ENCODE measurements at regions not wholly inside any gene's neighbourhood (a gene's known extent, or its start where the extent isn't known, plus 50 kb on each side); places are given as distances from the start of the nearest gene placed in this dataset.

DNA sequence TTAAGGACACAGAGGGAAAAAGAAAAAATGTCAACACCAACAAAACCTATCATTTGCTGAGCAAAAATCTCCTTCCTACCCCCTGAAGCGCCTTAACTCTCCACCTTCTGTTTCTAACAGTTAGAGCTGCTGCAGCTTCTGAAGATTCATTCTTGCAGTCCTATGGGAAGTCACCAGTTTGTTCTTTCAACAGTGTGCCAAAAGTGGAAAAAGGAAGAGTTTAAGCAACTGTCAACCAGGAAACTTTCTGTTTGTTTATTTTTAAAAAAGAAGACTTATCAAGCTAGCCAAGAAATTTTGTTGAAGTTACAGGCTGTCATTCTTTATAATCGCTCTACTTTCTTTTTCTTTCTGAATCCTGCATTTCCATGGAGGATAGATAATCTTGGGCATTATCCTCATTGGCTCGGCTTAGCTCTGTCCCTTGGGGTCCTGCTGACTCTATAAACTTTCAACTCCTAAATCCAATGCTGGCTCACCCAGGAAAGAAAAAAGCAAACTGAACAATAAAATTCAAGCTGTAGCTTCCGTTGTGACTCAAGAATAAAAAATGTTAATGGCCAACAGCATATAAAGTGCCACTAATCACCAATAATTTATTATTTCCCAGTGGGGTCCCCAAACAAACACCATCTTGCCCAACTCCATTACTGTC lies 172.8 kb upstream of the CITED2 start:
- DNase-seq, result no peak

DNA sequence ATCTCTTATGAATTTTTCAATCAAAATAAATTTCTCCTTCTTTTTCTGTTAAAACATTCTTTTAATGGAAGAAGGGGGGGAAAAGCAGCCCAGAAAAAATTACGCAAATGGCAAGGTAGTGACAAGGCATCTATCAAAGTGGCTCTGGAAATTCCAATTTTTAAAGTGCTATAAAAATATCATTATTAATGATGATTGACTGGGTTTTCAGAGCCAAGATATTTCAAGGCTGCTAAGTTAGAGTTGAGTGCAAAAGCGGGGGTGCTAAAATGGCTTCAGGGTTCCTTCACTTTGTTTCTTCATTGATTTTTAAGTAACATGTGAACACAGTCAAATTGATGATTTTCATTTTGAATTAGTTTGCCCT lies 171.6 kb upstream of the CITED2 start:
- no peak for DNase-seq

DNA sequence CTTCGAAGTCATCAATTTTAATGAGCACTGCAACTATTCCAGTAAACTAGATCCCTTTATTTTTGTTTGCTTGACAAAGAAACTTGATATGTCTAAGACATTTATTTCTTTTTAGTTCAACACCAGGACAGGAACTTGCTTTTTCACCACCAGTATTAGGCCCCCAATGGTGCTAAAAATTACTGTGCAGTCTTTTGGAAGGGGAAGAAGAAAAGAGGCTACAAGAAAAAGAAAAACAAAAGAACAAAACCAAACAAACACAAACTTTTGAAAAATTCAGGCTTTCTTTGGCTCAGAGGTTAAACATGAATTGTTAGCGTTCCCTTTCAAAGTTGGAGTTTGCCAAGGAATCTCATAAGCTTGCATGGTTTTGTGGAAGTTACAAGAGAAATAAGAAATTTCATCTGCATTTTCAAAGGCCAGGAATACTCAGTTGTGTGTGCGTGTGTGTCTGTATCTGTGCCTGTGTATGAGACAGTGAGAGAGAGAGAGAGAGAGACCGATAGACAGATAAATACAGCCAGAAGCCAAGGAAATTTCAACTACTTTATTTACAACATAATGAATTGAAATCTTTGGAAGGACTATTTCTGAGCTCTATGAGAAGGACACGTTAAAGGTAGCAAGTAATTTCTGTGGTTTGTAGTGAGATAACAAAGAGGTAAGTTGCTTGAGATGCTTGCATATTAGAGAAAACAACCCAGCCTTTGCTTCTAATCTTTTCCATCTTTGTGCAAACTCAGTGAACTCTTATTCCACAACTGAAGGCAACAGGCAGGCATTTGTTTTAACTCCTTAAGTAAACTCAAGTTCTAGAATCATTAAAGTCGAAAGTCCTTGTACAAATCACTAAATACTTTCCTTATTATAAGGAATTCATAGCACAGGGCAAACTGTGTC lies 171.0 kb upstream of the CITED2 start:
- no peak for DNase-seq

DNA sequence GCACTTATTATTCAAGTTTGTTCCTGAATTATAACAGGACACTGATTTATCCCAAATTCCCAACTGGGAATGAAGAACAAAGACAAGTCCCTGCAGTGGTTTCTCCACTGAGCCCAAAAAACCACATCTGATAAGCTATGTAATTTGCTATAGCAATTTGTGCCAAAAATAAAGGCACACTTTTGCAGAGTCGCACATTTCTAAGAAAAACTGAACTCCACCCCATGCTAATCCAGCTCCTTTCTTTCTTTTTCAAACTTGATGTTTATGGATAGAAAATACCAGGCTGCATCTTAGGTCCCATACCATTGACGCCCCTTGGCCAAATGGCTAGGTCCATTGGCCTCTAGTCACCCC lies 170.2 kb upstream of the CITED2 start:
- DNase-seq, result no peak

DNA sequence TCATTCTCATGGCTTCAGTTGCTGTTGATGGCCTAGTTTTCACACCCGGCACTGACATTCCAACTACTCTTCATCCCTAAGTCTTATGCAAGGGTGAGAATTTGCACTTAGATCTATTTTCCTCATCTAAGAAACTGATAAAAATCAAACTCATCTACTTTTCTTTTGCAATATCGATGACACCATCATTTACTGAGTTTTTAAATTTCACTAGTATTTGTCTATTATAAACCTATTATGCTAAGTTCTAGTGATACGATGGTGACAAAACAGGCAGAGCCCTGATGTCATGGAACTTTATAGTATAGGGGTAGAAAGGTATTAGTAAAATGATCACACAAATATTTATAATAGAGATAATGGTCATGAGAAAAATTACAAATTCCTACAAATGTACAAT lies 167.9 kb upstream of the CITED2 start:
- DNase-seq, result no peak

DNA sequence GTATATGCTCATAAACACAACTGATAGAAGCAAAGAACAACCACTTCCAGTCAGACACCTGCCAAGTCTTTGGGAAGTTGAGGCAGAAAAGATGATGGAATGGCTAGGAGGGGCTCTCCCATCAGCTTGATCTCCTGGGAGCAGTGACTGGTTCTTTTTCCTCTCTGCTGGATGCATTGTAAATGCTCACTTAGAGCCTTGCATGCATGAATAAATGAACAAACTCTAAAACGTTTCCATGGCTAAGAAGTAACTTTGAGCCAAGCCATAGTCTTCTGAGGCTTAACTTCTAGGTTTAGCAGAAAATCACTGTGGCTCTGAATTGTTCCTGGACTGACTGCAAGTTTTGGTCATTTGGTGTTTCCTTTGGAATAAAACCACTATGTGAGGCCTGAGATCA lies 166.4 kb upstream of the CITED2 start:
- no peak for DNase-seq

DNA sequence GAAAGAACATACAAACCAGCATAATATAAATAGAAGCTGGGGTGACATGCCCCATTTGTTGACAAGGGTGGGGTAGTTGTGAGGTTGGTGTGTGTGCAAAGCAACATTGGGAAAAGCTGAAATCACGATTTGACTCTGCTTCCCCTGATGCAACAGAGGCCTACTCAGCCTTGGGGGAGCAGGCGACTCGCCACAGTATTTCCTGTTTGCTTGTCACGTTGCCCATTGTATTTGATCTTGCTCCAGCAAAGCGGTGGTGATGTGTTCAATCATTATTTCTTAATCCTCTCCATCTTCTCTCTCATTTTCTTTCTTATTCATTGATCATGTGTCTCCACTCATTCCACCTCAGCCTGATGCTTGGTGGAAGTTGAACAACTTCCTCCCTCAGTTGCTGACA lies 165.8 kb upstream of the CITED2 start:
- DNase-seq, result no peak

DNA sequence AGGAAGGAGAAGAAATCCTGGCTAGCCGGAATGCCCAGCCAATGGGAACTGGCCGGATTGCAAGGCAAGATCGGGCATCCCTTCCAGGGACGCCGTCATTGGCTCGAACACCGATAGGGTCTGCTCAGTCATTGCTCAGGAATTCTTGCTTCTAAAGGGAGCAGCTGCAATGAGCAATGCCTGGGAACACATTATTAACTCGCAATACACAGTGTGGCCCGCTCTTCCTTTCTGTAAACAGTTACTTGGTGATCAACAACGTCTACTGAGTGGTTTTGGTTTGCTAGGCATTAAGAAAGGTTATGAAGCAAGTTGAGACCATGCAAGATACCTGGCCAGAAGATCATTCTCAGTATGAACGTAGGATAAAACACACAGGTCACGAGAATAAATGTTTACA lies 165.4 kb upstream of the CITED2 start:
- no peak for DNase-seq

DNA sequence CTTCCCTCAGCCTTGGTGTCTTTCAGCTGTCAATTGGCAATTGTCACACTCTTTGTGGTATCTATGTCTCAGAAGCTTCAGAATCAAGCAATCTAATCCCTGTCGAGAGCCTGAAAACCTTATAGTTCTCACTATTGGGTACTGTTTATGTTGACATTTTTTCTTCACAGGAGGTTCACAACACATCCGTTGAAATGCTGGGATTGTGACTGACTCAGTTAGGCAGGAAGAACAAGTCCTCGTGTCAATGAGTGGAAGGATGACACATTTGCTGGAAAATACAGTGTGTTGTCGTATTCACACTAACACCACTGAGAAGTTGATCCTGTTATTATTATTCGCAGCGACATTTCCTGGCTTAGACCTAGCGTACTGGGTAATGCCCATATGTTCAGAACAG lies 163.9 kb upstream of the CITED2 start:
- no peak for DNase-seq

DNA sequence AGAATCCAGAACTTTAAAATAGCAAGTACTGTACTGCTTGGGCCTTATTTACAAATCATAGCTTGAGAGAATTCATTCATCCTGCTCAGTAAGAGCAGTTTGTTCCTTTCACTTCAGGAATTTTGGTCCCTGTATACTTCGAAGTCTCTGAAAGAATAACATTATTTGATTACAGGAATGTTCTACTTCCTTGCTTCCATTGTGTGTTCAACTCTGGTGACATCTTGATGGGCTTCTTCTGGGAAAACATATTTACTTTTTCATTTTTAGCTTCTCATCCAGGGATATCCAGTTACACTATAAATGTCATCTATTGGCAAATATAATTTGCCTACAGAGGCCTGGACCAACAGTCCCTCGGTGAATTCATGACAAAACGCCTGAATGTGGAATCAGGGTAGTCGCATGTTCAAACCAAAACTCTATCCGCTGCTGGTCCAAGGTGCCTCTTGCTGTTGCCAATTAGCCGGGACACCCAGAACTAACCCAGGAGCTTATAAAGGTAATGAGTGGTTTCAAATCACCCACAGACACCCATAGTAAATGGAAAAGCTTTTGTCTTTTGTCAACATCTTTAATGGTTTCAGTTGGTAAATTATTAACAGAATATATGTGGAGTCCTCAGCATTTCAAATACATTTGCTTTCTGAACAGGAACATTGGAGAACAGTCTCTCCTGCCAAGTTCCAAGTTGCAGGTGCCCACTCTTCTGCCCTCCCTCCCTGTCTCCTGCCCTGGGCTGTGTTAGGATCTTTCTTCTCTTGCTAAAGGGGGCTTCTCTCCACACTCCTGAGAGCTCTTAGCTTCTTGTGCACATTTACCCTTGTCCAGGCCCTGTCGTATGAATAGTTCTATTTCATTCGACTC lies 162.5 kb upstream of the CITED2 start:
- no peak for DNase-seq

DNA sequence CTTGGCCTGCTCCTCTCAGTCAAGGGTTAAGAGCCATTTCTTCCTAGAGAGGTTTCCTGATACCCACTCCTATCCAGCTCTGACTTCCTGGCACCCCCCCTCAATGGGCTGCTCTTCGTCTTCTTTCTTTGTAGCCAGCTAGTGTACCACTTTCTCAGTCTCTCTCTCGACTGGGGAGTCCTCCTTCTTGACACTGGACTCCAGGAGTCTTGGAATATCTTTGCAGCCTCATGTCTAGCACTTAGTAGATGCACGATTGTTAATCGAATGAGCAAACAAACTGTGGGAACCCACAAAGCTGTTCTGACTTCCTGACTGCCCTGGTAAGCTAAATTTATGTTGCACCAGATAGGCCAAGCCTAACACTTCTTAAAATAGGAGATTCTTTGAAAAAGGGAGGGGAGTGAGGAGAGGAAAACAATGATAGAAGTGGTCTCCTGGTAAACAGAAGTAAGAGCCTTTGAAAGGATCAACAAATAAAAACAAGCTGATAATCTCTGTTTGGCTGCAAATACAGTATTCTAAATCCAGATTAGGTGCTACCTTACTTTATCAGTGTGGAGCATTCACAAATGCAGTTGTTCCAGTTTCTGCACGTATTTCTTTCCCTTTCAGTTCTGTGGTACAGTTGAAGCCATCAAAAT lies 160.1 kb upstream of the CITED2 start:
- no peak for DNase-seq

DNA sequence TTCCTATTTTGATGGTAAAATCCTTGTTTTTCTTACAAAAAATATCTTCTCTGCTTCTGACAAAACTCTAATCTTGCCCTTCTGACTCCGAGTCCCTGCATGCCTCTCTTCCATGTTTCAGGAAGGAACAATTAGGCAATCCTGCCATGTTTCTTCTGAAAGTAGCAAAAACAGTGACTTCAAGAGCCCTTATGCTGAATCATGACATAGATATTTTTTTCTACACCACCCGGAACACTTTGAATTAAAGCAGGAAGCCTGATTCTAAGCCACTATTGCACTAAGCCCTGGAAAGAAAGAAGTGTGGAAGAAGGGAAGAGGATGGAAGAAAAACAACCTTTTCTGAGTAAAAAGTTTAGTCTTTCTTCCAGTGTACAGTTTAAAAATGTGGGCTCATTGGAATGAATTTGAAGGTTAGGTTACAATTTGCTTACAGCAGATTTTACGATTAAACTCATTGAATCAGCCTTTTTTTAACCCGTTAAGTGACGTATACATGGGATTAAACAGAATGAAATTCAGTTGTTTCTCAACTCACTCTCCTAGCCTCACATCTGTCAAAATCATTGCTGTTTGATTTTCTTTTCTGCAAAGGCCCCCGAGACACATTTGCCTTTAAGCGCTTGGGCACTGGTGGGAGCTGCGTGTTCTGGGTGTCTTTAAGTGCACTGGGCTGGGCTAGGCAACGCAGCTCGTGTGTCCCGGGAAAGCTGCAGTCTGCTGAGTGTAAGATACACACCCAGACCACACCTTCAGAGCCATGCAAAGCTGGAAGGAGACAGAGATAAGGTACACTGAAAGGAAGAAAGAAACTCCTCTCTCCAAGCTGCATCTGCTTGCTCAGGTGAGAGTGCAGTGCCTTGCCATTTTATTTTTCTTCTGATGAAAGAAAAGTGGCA lies 159.4 kb upstream of the CITED2 start:
- DNase-seq, result no peak

DNA sequence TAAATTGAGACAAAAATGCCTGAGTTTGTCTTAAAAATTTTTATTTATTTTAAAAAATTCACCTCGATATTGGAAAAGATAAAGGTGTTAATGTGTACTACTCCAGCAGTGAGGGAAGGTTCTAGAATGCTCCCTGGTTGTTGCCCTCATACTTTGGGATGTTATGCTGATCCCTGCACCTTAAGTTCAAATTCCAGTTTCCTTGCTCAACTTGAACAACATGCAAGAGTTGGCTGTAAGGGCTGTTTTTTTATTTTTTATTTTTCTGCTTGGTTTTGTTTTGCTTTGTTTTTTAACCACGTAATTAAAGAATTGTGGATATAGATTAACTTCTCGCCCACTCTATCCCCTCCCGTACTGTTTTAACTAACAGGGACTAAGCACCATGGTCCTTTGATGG lies 158.7 kb upstream of the CITED2 start:
- no peak for DNase-seq

DNA sequence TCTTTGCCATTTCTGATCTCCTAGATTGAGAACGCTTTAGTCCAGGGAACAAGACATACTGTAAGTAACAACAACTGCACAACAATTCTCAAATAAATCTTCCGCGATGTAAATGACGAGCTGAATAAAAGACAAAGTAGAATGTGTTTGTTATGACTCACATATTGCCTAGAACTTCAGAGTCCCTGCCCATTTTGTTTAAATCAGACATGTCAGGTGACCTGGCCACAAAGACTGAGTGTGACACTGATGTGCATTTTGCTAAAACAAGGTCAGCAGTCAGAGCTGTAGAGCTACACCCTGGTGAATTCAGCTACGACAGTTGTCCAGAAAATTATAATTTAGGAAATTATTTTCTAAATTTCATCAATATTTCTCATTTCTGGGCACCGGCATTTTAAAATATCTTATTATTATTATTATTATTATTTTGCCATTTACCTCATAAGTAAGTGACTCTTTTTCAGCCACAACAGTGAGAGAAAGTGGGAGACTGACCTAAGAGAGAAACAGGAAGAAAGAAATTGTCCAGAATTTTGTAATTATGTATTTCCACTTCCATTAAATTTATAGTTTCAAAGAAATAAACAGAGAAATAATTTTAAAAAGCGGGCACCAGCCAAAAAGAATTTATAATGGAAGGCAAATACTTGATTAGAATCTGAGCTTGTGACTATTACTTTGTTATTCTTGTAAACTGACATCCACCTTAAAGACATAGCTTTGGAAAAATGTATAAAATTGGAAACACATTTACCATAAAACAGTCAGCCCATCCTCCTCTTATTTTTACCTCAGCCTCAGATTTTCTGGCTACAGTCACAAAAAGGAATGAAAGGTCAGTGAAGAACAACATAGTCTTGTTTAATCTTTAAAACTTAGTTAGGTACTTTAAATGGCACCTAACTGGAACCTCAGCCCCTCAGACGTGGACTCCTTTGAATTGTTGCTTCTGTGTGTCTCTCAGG lies 157.0 kb upstream of the CITED2 start:
- no peak for DNase-seq

DNA sequence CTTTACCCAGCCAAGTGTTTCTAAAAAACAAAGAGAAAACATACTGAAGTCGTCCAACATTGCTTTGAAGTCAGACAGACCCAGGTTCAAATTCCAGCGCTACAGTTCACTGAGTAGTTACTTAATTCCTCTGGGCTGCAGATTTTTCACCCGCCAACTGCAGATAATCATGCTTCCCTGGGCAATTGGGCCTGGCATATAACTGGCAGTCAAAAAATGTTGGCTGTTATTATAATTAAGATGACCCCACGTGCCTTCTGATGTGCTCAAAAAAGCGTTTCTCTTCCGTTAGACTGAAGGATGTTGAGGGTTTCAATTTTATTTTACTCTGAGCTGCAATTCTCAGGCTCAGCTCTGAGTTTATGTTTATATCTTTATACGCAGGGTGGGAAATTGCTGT lies 156.1 kb upstream of the CITED2 start:
- no peak for DNase-seq

DNA sequence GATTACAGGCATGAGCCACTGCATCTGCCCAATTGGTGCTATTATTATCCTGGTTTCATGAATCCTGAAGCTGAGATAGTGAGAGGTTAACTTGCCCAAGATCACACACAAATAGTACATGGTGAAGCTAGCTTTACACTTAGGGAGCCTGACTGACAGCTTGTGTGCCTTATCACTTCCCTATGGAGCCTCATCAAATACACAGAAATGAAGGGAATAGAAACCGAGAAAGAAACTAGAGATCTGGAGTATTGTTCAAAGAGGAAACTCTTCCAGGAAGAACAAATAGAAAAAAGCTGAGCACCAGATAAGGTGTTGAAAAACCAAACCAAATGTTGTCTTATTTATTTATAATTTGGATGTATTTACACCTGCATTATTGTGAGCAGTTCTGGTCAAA lies 155.0 kb upstream of the CITED2 start:
- no peak for DNase-seq

DNA sequence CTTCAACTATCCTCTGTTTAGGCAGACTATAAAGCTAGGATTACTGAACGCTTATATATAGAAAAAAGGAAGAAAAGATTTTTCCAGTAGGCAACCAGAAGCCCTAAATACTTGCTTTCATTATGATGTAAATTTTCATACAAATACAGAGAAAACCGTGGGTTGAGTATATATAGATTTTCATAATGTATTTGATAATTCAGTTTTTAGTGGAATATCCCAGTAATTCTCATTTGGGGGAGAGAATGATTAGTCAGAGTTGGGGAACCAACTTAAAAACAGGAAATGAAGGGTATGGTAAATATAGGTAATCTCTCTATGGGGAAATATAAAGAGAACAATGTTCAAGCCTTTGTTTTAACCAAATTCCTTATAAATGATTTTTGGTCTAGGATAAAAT lies 154.0 kb upstream of the CITED2 start:
- no peak for DNase-seq

DNA sequence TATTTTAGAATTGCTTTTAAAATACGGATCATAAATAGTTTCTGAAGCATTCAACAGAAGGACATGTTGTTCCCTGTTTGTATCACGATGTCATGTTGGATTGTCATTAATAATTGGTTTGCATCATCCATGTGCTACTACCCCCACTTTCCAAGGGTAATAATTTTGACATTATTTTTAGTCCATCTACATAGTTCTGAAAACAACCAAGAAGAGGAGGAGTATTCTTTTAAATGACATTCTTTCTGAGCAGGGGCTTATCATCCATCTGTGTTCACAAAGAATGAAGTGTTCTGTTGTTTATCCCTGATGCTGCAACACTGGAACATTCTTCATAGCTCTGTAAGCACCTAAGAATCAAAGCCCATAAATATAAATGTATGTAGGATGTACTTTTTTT lies 151.0 kb upstream of the CITED2 start:
- no peak for DNase-seq

DNA sequence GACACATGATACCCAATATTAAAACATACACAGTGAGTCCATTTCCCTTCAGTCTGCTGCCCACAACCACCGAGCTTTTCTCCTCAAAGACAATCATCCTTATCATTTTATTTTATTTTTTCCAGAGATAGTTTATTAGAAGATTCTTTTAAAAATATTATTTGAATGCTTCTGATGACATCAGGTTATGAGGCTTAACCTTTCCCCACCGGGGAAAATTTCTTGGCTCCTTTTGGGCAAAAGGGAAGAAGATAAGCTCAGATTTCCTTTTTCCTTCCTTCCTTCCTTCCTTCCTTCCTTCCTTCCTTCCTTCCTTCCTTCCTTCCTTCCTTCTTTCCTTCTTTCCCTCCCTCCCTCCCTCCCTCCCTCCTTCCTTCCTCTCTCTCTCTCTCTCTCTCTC lies 149.5 kb upstream of the CITED2 start:
- DNase-seq, result no peak

DNA sequence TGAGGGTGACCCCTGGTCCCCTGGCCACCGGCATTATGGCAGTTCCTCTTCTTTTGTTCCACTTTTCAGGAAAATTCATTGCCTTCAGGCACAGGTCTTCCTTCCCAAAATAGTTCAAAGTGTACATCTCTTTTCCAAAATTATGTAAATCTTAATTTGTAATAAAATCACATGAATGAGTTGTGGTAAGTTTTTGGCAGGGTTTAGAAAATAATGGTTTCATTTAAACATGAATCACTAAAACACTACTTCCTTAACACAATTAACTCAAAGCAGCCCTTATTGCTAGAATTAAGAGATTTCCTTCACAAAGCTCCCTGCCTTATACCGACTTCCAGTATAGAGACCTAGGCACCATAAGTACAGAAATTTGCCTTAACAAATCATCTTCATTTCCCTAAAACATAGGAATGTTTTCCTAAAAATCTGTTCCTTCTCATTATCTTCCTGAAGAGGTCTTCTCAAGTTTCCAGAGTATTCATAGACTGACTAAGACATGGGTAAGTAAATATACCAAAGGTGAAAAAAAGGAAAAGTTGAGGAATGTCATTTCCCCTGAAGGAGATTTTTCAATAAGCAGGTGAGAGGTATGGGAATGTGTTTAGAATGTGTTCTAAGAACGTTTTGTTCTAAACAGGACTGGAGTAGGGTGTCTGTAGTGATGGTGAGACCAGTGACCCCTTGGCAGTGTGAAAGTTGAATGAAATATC lies 148.2 kb upstream of the CITED2 start:
- no peak for DNase-seq
